ENCODE measurements at regions not wholly inside any gene's neighbourhood (a gene's known extent, or its start where the extent isn't known, plus 50 kb on each side); places are given as distances from the start of the nearest gene placed in this dataset.
"Not testable (repeated sequence)": the region's sequence is repeated elsewhere in the genome, so short reads cannot be mapped to it uniquely, and the experiment has no call there.

DNA sequence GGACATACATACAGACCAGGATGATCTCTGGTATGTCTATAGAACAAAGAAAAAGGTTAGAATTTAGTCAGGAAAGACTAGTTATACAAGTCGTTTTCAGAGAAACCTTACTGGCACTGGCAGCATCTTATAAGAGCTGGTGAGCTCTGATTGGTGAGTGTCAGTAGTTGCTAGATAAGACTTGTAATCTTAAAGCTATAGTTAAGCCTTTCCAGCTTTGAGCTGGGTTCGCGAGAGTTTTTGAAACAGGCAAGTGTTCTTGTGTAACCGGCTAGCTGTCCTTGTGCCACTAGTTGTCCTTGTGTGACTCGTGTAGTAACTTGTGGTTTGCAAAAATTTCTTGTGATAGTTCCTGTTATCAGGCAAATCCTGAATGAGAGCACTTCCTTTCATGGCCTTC lies 740.9 kb downstream of the GALC start:
- no peak overlapping the region for H3K4me3 ChIP-seq (ENCODE audit: low read depth, low read length)
- peak; percentile 1 for DNase-seq (ENCODE audit: low read depth)
- TF ChIP-seq MYC (IDR thresholded peaks at IDR 0.05; ENCODE audit: low read depth, low read length) (no peak), POLR2A (IDR thresholded peaks at IDR 0.05; ENCODE audit: extremely low read depth, insufficient read length) (no peak)
- TF ChIP-seq, protein P1, sequence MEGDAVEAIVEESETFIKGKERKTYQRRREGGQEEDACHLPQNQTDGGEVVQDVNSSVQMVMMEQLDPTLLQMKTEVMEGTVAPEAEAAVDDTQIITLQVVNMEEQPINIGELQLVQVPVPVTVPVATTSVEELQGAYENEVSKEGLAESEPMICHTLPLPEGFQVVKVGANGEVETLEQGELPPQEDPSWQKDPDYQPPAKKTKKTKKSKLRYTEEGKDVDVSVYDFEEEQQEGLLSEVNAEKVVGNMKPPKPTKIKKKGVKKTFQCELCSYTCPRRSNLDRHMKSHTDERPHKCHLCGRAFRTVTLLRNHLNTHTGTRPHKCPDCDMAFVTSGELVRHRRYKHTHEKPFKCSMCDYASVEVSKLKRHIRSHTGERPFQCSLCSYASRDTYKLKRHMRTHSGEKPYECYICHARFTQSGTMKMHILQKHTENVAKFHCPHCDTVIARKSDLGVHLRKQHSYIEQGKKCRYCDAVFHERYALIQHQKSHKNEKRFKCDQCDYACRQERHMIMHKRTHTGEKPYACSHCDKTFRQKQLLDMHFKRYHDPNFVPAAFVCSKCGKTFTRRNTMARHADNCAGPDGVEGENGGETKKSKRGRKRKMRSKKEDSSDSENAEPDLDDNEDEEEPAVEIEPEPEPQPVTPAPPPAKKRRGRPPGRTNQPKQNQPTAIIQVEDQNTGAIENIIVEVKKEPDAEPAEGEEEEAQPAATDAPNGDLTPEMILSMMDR (IDR thresholded peaks at IDR 0.05; ENCODE audit: low read depth, low read length): no peak
- TF ChIP-seq, protein P2, sequence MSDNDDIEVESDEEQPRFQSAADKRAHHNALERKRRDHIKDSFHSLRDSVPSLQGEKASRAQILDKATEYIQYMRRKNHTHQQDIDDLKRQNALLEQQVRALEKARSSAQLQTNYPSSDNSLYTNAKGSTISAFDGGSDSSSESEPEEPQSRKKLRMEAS (IDR thresholded peaks at IDR 0.05; ENCODE audit: low read depth, low read length): no peak

DNA sequence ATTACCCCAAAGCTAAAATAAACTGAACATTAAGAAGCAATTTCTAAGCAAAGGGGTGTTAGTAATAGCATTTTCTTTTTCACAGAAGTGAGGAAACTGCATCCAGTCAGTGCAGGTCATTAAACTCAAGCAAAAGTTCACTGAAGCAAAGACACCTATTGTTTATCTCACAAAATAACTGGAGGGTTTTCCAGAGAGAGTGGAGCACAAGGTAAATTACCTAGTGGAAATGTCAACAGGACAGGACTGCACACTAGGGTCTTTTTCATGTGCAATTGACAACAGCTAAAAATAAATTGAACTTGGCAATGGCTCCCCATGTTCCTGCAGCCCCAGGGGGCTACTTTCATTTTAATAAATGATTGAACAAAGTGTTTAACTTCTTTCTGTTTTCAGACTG lies 742.0 kb downstream of the GALC start:
- DNase-seq (ENCODE audit: low read depth): no peak
- no peak for TF ChIP-seq MYC (IDR thresholded peaks at IDR 0.05; ENCODE audit: low read depth, low read length)
- TF ChIP-seq, protein P2 (IDR thresholded peaks at IDR 0.05; ENCODE audit: low read depth, low read length): no peak
- no peak for TF ChIP-seq POLR2A (IDR thresholded peaks at IDR 0.05; ENCODE audit: extremely low read depth, insufficient read length)
- TF ChIP-seq, protein P1 (IDR thresholded peaks at IDR 0.05; ENCODE audit: low read depth, low read length): no peak
- no peak overlapping the region for H3K4me3 ChIP-seq (ENCODE audit: low read depth, low read length)

DNA sequence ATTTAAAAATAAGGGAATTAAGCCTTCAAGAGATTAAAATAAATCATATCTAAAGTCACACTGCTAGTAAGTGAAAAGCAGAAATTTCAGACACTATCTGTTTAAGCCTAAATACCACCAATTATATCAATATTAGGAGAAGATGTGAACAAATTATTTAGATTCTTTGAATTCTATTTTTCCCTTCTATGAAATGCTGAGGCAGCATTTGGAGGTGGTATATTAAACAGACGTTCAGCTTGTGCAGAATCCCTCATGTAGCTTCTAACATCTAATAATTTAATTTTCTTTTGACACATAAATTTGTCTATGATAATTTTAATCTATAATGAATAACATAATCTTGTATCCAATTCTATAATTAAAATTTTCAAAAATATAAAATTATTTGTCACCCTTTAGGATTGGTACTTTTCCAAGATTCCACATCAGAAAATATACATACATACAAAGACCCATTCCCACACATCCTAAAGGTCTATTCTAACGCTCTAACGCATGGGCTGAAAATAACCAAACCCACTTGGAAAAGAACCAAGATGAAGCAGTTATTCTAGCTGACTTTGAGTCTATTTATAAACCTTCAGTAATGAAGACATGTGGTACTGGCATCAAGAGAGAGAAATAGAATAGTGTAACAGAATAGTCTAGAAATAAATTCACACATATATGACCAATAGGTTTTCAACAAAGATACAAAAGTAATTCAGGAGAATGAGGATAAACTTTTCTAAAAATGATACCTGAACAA lies 751.8 kb downstream of the GALC start:
- no peak overlapping the region for H3K4me3 ChIP-seq (ENCODE audit: low read depth, low read length)
- DNase-seq (ENCODE audit: low read depth): no peak
- TF ChIP-seq MYC (IDR thresholded peaks at IDR 0.05; ENCODE audit: low read depth, low read length) (no peak), POLR2A (IDR thresholded peaks at IDR 0.05; ENCODE audit: extremely low read depth, insufficient read length) (no peak)
- TF ChIP-seq, protein P1 (IDR thresholded peaks at IDR 0.05; ENCODE audit: low read depth, low read length): no peak
- TF ChIP-seq, protein P2 (IDR thresholded peaks at IDR 0.05; ENCODE audit: low read depth, low read length): no peak

DNA sequence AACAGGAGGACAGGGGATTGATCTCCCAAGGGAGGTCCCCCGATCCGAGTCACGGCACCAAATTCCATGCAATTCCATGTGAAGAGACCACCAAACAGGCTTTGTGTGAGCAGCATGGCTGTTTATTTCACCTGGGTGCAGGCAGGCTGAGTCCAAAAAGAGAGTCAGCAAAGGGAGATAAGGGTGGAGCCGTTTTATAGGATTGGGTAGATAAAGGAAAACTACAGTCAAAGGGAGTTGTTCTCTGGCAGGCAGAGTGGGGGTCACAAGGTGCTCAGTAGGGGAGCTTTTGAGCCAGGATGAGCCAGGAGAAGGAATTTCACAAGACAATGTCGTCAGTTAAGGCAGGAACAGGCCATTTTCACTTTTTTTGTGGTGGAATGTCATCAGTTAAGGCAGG lies 752.7 kb downstream of the GALC start:
- DNase-seq (ENCODE audit: low read depth); H3K4me3 ChIP-seq (ENCODE audit: low read depth, low read length): not testable (repeated sequence)

DNA sequence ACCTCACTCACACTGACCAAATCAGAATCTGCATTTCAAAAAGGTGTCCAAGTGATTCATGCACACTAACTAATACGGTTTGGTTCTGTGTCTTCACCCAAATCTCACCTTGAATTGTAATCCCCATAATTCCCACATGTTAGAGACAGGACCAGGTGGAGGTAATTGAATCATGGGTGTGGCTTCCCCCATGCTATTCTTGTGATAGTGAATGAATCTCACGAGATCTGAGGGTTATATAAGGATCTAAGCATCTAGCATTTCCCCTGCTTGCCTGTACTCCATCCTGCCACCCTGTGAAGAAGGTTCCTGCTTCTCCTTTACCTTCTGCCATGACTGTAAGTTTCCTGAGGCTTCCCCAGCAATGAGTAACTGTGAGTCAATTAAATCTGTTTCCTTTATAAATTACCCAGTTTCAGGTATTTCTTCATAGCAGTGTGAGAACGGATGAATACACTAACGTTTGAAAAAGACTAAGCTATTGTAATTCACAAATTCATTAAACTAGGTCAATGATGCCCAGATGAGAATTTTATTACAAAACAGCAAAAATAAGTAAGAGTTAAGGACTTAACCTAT lies 759.1 kb downstream of the GALC start:
- DNase-seq (ENCODE audit: low read depth): no peak
- no peak overlapping the region for H3K4me3 ChIP-seq (ENCODE audit: low read depth, low read length)
- TF ChIP-seq, protein P1 (IDR thresholded peaks at IDR 0.05; ENCODE audit: low read depth, low read length): no peak
- no peak for TF ChIP-seq POLR2A (IDR thresholded peaks at IDR 0.05; ENCODE audit: extremely low read depth, insufficient read length)
- TF ChIP-seq, protein P2 (IDR thresholded peaks at IDR 0.05; ENCODE audit: low read depth, low read length): no peak
- no peak for TF ChIP-seq MYC (IDR thresholded peaks at IDR 0.05; ENCODE audit: low read depth, low read length)

DNA sequence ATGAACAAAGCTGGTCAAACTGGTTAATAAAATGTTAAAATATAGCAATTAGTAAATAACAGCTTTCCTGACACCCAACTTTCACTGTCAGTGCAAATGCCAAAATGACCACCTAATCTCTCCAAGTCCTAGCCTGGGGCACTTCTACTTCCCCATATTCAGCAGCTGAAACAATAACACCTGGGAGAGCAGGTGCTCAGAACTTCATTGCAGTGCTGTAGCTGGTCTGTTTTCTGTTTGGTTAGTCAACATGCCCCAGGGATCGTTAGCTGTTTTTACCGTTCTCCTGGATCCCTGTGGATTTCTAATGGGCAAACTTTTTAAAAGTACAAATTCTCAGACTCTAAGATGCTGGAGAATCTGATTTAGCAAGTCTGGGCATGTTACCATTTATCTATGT lies 759.7 kb downstream of the GALC start:
- no peak for DNase-seq (ENCODE audit: low read depth)
- TF ChIP-seq POLR2A (IDR thresholded peaks at IDR 0.05; ENCODE audit: extremely low read depth, insufficient read length): no peak
- TF ChIP-seq, protein P1 (IDR thresholded peaks at IDR 0.05; ENCODE audit: low read depth, low read length): no peak
- TF ChIP-seq MYC (IDR thresholded peaks at IDR 0.05; ENCODE audit: low read depth, low read length): no peak
- TF ChIP-seq, protein P2 (IDR thresholded peaks at IDR 0.05; ENCODE audit: low read depth, low read length): no peak
- no peak overlapping the region for H3K4me3 ChIP-seq (ENCODE audit: low read depth, low read length)

Measured in NB4 (cell line).